ENCODE measurements at regions not wholly inside any gene's neighbourhood (a gene's known extent, or its start where the extent isn't known, plus 50 kb on each side); places are given as distances from the start of the nearest gene placed in this dataset.

DNA sequence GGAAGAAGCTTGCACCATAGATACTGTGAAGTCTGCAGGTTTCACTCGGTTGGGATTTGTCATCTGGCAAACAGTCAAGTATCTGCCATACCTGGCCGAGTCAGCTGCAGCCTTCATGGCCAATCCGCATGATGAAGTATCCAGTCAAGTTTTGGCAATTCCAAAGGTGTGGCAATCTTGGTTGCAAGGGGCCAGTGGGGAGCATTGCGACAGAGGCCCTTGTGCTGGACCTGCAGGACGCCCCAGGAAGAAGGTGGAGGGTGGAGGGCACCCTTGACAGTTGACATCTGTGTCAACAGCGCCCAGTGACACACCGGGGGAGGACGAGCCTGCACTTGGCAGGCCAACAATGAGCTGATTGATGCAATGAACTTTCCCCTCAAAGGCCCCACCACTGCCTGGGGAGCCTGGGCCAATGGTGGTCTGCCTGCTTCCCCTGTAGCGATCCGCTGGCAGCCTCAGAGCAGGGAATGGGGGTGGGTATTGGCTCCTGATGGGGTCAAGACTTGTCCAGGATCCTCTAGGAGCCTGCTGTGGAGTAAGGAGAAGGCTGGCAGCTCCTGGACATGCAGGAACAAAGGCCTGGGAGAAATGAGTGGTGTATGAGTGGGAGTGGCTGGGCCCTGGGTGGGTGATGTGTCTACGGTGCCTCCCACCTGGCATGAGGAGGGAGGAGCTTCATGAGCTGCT is 122.8 kb upstream of the PITX1 start (continued):
- TF ChIP-seq, protein P1, sequence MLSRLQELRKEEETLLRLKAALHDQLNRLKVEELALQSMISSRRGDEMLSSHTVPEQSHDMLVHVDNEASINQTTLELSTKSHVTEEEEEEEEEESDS (CRISPR knock-in tag; IDR thresholded peaks at IDR 0.05; ENCODE audit: borderline replicate concordance) = no peak
- TF ChIP-seq MTA1 (CRISPR knock-in tag; IDR thresholded peaks at IDR 0.05; ENCODE audit: borderline replicate concordance) (peak; percentile 99), TMF1 (CRISPR knock-in tag; IDR thresholded peaks at IDR 0.05; ENCODE audit: low read depth) (peak; percentile 42; the same call in 1 of the 2 replicates), XRCC5 (optimal IDR thresholded peaks at IDR 0.05; ENCODE audit: low read length) (peak; percentile 59), ZKSCAN8 (CRISPR knock-in tag; IDR thresholded peaks at IDR 0.05; ENCODE audit: borderline replicate concordance) (peak; percentile 91; the same call in 1 of the 2 replicates), PHB2 (IDR thresholded peaks at IDR 0.05; ENCODE audit: partially characterized antibody) (no peak), EEA1 (CRISPR knock-in tag; IDR thresholded peaks at IDR 0.05; ENCODE audit: borderline replicate concordance) (no peak), ZNF230 (CRISPR knock-in tag; IDR thresholded peaks at IDR 0.05) (peak; percentile 25; the same call in 1 of the 2 replicates), ZNF569 (CRISPR knock-in tag; IDR thresholded peaks at IDR 0.05; ENCODE audit: borderline replicate concordance) (no peak), ESRRA (CRISPR knock-in tag; IDR thresholded peaks at IDR 0.05; ENCODE audit: low read depth) (peak; percentile 84), ZNF577 (CRISPR knock-in tag; IDR thresholded peaks at IDR 0.05; ENCODE audit: borderline replicate concordance, low read depth) (no peak), ZFP1 (CRISPR knock-in tag; IDR thresholded peaks at IDR 0.05) (peak; percentile 93; the same call in 1 of the 2 replicates), ZNF343 (CRISPR knock-in tag; IDR thresholded peaks at IDR 0.05) (0 out of 2 replicates have a peak, but pooled peaks have one; percentile 40)
- TF ChIP-seq, protein P2, sequence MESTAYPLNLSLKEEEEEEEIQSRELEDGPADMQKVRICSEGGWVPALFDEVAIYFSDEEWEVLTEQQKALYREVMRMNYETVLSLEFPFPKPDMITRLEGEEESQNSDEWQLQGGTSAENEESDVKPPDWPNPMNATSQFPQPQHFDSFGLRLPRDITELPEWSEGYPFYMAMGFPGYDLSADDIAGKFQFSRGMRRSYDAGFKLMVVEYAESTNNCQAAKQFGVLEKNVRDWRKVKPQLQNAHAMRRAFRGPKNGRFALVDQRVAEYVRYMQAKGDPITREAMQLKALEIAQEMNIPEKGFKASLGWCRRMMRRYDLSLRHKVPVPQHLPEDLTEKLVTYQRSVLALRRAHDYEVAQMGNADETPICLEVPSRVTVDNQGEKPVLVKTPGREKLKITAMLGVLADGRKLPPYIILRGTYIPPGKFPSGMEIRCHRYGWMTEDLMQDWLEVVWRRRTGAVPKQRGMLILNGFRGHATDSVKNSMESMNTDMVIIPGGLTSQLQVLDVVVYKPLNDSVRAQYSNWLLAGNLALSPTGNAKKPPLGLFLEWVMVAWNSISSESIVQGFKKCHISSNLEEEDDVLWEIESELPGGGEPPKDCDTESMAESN (CRISPR knock-in tag; conservative IDR thresholded peaks at IDR 0.05) = peak; percentile 94
- TF ChIP-seq, protein P3, sequence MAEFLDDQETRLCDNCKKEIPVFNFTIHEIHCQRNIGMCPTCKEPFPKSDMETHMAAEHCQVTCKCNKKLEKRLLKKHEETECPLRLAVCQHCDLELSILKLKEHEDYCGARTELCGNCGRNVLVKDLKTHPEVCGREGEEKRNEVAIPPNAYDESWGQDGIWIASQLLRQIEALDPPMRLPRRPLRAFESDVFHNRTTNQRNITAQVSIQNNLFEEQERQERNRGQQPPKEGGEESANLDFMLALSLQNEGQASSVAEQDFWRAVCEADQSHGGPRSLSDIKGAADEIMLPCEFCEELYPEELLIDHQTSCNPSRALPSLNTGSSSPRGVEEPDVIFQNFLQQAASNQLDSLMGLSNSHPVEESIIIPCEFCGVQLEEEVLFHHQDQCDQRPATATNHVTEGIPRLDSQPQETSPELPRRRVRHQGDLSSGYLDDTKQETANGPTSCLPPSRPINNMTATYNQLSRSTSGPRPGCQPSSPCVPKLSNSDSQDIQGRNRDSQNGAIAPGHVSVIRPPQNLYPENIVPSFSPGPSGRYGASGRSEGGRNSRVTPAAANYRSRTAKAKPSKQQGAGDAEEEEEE (CRISPR knock-in tag; IDR thresholded peaks at IDR 0.05; ENCODE audit: borderline replicate concordance) = no peak

Measured in HepG2 (cell line).